NCI-H1930 (cell line): ENCODE measurements at regions not wholly inside any gene's neighbourhood (a gene's known extent, or its start where the extent isn't known, plus 50 kb on each side); places are given as distances from the start of the nearest gene placed in this dataset.
"Not testable (repeated sequence)": the region's sequence is repeated elsewhere in the genome, so short reads cannot be mapped to it uniquely, and the experiment has no call there.

Source experiments
- DNase-seq, 2 experiments: peaks; one replicate each; lab custom pipeline; 2025; lab: John Stamatoyannopoulos, UW

DNA sequence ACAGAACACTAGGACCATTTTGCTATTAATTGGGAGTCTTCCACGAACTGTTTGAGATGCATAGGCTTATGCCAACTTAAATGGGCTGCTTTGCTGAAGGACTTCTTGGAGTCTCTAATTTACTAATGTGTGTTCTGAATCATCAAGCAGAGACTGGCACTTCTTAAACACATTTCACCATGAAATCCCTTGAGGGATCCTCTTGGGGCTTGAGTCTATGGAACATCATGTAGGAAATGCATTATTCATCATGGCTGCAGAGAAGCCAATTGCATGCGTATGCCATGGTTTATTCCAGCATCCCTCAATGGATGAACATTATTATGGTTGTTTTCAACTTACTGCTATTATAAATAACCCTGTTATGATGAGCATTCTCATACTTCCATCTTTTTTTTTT is 73.4 kb downstream of the FGD2 start:
- no peak for DNase-seq

DNA sequence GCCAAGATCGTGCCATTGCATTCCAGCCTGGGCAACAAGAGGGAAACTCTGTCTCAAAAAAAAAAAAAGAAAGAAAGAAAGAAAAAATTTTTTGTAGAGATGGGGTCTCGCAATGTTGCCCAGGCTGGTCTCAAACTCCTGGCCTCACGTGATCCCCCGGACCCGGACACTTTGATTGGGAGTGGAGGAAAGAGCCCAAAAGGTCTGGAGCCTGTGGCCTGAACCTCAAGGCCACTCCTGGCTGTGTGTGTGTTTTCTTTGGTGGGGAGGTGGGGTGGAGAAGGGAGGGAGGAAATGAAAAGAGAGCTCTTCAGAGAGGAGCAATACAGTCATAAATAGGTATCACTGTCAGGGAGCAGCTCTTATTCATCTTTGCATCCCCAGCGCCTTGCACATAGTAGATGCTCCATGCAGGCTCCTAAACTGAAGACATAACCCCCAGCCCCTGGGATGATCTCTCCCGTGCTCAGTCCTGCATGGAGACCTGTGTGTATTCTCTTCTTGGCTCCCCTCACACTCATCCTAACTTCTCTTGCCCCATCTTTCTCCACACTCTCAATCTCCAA is 75.7 kb downstream of the FGD2 start:
- no peak for DNase-seq

GRCh38 chr6:37082390-37083130 is 77.1 kb downstream of the FGD2 start:
- DNase-seq, result no peak

DNA sequence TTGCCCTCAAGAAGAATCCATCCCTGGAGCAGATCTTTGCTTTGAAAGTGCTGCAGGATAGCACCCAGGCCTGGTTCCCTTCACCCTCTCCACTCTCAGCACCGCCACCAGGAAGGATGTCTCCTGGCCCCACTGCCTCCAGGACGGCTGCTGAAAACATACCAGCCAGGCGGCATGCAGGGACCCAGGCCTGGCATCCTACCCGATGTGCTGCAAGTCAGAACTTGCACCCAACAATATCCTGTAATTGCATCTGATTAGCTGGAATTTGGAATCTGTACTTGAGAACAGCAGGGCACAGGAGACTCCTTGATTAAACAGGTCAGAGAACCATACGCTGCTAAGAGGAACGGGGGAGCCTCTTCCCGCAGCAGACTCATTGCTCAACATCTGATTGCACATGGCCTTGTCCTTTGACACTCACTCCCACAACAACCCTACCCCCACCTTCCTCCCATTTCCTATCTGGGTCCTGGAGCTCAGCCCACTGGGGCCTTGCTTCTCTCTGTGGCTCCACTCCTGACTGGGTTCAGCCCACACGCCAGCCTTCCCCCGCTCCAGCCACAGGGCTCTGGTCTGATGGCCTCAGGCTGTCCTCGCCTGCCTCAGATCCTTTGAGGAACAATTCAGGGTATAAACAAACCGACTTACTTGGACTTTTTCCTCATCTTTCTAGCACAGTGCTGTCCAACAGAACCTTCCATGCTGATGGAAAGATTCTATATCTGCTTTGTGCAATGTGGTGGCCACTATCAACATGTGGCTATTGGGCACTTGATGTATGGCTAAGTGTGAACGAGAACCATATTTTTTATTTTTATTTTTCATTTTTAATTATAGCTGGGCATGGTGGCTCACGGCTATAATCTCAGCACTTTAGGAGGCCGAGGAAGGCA is 78.0 kb downstream of the FGD2 start:
- DNase-seq, result no peak

DNA sequence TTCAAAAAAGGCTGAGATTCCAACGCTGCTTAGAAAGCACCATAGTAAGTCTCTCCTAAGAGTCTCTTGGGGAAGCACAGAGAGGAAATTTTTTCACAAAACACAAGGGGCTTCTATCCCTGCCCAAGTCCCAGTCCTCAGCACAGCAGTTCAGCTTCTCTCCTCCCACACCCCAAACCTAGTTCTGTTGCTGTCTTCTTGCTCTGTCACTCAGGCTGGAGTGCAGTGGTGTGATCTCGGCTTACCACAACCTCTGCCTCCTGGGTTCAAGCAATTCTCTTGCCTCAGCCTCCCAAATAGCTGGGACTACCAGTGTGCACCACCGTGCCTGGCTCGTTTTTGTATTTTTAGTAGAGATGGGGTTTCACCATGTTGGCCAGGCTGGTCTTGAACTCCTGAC is 79.2 kb downstream of the FGD2 start:
- not testable (repeated sequence) for DNase-seq

GRCh38 chr6:37085198-37085597 is 79.7 kb downstream of the FGD2 start:
- DNase-seq, result no peak

DNA sequence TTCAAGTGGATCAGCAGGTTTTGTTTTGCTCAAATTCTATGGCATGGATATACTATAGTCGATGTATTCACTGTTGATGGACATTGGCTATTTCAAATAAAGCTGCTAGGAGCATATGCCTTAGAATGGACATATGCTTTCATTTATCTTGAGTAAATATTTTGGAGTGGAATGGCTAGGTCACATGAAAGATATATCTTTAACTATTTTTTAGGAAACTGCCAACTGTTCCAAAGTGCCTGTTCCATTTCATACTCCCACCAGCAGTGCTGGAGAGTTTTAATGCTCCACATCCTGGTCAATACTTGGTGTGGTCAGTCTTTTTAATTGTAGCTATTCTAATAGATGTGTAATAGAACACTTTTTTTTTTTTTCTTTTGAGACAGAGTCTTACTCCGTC is 81.1 kb upstream of the PIM1 start:
- DNase-seq, result no peak

GRCh38 chr6:37089783-37090182 is 80.2 kb upstream of the PIM1 start:
- DNase-seq, result no peak

- DNase-seq, result not testable (repeated sequence)
These were observed 78.8 kb upstream of the PIM1 start for GRCh38 chr6:37091104-37091503.

DNA sequence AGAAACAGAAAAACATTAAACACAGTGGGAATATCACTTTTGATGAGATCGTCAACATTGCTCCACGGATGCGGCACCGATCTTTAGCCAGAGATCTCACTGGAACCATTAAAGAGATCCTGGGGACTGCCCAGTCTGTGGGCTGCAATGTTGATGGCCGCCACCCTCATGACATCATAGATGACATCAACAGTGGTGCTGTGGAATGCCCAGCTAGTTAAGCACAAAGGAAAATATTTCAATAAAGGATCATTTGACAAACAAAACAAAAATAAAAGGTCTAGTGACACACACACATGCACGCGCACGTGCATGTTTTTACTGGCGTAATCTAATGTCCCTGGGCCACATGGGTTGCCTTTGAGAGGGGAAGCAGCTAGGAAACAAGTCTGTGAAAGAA is 78.4 kb upstream of the PIM1 start:
- not testable (repeated sequence) for DNase-seq

GRCh38 chr6:37092923-37093727 is 76.8 kb upstream of the PIM1 start:
- no peak for DNase-seq

DNA sequence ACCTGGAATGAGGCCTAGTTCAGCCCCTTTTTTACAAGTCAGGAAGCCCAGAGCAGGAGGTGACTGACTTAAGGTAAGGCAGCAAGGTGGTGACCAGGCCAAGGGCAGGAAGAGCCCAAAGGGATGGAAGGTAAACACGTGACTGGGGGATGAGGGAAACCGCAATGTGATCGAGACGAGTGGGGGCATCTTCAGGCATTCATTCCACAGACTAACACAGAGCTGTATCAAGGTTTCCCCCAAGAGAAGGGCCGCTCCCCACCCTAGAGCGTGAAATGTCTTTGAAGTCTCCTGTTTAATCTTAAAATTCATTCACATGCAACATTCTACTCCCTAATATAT is 76.3 kb upstream of the PIM1 start:
- DNase-seq, result no peak

DNA sequence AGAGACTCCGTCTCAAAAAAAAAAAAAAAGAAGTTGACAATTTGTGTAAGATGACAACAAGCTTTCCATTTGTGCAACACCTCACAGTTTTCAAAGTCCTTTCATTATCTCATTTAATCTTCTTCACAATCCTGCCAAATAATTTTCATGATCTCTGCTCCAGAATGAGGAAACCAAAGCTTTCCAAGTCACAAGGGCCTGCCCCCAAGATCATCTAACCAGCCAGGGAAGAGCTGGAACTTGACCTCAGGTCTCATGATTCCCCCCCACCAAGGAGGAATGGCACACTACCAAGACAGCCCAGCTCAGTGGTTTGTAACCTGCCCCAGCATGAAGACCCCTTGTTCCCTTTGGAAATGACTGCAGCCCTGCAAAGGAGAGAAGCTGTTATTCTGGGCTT is 74.0 kb upstream of the PIM1 start:
- no peak for DNase-seq

- no peak for DNase-seq
These were observed 72.6 kb upstream of the PIM1 start for GRCh38 chr6:37097335-37097734.

- DNase-seq, result no peak
These were observed 70.5 kb upstream of the PIM1 start for GRCh38 chr6:37099442-37099841.

DNA sequence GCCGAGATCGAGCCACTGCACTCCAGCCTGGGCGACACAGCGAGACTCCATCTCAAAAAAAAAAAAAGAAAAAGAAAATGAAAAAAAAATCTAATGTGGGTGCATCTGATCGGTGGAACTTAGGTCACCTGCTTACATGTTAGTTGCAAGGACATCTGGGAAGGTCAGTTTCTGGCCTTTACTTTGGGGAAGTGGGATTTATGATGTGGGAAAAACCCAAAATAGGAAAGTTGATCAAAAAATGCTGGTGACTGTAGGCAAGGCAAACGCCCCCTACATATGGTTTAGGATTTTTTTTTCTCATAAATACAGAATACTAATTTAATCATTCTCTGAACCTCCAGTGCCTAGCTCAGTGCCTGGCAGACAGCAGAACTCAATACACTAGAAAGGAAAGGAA is 69.2 kb upstream of the PIM1 start:
- no peak for DNase-seq

GRCh38 chr6:37101991-37102298 is 68.0 kb upstream of the PIM1 start:
- DNase-seq, result no peak

DNA sequence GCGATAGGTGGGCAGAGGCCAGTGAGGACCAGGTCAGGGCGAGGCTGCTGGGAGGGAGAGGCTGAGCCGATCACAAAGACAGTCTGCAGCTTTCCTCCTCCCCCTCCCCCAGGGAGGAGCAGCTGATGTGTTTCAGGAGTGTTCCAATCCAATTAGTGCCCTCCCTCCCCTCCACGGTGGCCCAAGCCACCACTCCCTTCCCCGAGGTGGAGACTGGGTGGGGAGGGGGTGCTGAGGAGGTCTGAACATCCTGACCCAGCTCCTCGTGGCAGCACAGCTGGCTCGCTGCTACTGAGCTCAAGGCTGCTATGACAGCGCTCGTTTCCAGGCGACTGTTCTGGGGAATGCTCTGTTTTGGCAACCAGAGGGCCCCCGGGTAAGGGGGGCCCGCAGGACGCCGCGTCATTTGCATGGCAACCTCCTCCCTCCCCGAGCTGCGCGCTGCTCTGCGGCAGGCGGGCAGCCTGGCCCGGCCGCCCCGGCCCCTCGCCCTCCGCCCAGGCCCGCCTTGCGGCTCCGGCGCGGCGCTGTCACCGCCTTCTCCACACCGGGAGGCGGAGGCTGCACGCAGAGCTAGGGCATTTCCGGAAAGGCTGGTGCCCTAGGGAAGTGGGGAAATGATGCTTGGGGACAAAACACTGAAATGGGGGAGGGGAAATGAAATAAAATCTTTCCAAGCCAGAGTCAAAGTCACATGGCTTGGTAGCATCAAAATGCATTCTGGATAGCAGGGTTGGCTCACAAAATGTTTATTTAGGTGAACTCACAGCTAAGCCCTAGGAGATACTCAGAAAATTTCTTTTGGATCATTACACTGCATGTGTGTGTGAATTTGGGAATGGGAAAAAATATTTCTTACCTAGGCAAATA is 67.4 kb upstream of the PIM1 start:
- peak; percentile 77 to 80 for DNase-seq

GRCh38 chr6:37103169-37104039 is 66.5 kb upstream of the PIM1 start:
- peak; percentile 39 to 57 for DNase-seq

GRCh38 chr6:37104824-37105147 is 65.2 kb upstream of the PIM1 start:
- no peak for DNase-seq
